Epithelial cell of esophagus (primary cell): ENCODE measurements at regions not wholly inside any gene's neighbourhood (a gene's known extent, or its start where the extent isn't known, plus 50 kb on each side); places are given as distances from the start of the nearest gene placed in this dataset.

Experiments used
- DNase-seq: peaks from one replicate; pipeline ENCODE4 v3.0.0; 2010; ENCODE audit warnings: low read depth
- H3K4me3 ChIP-seq: 2 replicates; pipeline ENCODE4 v1.5.1; 2011; ENCODE audit warnings: mild to moderate bottlenecking, low read length, control low read depth
- TF ChIP-seq, protein P1 (sequence below): IDR thresholded peaks from 2 replicates; pipeline ENCODE4 v1.5.1; 2011; ENCODE audit warnings: low read depth, mild to moderate bottlenecking, low read length, control low read depth, inconsistent platforms; ENCODE audit not compliant: insufficient read depth; ENCODE audit errors: missing control alignments

- TF ChIP-seq, protein P1, sequence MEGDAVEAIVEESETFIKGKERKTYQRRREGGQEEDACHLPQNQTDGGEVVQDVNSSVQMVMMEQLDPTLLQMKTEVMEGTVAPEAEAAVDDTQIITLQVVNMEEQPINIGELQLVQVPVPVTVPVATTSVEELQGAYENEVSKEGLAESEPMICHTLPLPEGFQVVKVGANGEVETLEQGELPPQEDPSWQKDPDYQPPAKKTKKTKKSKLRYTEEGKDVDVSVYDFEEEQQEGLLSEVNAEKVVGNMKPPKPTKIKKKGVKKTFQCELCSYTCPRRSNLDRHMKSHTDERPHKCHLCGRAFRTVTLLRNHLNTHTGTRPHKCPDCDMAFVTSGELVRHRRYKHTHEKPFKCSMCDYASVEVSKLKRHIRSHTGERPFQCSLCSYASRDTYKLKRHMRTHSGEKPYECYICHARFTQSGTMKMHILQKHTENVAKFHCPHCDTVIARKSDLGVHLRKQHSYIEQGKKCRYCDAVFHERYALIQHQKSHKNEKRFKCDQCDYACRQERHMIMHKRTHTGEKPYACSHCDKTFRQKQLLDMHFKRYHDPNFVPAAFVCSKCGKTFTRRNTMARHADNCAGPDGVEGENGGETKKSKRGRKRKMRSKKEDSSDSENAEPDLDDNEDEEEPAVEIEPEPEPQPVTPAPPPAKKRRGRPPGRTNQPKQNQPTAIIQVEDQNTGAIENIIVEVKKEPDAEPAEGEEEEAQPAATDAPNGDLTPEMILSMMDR, result no peak
- no peak overlapping the region for H3K4me3 ChIP-seq
- DNase-seq, result no peak
Measured at GRCh38 chr5:57802131-57802530, 319.5 kb upstream of the ACTBL2 start.

- TF ChIP-seq, protein P1, result no peak
- no peak for DNase-seq
Measured at GRCh38 chr5:57795203-57795602, 312.6 kb upstream of the ACTBL2 start.

GRCh38 chr5:57791875-57792274 lies 309.3 kb upstream of the ACTBL2 start:
- no peak overlapping the region for H3K4me3 ChIP-seq
- TF ChIP-seq, protein P1, result no peak
- DNase-seq, result no peak

More at GRCh38 chr5:57795203-57795602, 312.6 kb upstream of the ACTBL2 start:
- no peak overlapping the region for H3K4me3 ChIP-seq

- no peak for DNase-seq
- H3K4me3 ChIP-seq, result no peak overlapping the region
Measured at GRCh38 chr5:57785946-57786345, 303.3 kb upstream of the ACTBL2 start.

GRCh38 chr5:57784121-57784520 lies 301.5 kb upstream of the ACTBL2 start:
- H3K4me3 ChIP-seq, result no peak overlapping the region
- peak; percentile 87 for DNase-seq
- TF ChIP-seq, protein P1, result no peak

More at GRCh38 chr5:57785946-57786345, 303.3 kb upstream of the ACTBL2 start:
- TF ChIP-seq, protein P1, result no peak

- H3K4me3 ChIP-seq, result no peak overlapping the region
- DNase-seq, result no peak
- TF ChIP-seq, protein P1, result no peak
Measured at GRCh38 chr5:57783693-57784092, 301.1 kb upstream of the ACTBL2 start.

DNA sequence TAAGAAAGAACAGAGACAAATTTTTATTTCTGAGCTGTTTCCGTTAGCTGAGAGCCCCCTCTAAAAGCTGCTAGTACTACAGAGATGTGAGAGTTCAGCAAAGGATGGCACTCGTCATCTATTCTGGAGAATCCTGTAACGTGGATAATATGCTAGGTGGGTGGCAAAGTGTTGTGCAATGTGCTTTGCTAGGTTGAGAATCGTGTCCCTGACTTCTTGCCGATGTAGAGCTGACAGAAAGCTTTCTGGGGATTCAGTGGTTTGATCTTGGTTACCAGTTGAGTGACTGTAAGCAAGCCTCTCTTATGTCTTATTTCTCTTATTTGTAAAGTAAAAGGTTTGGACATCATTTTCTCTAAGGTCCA lies 298.3 kb upstream of the ACTBL2 start:
- H3K4me3 ChIP-seq, result no peak overlapping the region
- no peak for DNase-seq
- TF ChIP-seq, protein P1, result no peak
